IMR-90 (cell line): ENCODE measurements at regions not wholly inside any gene's neighbourhood (a gene's known extent, or its start where the extent isn't known, plus 50 kb on each side); places are given as distances from the start of the nearest gene placed in this dataset.

Experiments
- ATAC-seq: fragments of 200-7000 bp; cut with Tn5 transposase; 2 replicates; pipeline ENCODE4 v1.9.1; 2020; ENCODE audit warnings: low read depth, mild to moderate bottlenecking, moderate library complexity
- BruUV-seq: library from RNA; stranded (reverse); fragments of 400-500 nt; replicated peaks from 2 replicates; lab custom pipeline; 2021; lab: Mats Ljungman, UMichigan
- CTCF ChIA-PET: fragments of 300-600 bp; formaldehyde crosslinking; extraction: SDS; loops from one replicate; lab custom pipeline; 2021; ENCODE audit warnings: antibody characterized with exemption; lab: Yijun Ruan, JAX
- POLR2A ChIA-PET: fragments of 300-600 bp; sonication (Branson Sonifier 250); formaldehyde crosslinking; loops from one replicate; lab custom pipeline; 2022; ENCODE audit warnings: antibody characterized with exemption; ENCODE audit not compliant: unreplicated experiment; lab: Charles Lee
- DNase-seq: peaks from one replicate; pipeline ENCODE4 v3.0.0; 2013
- H2AFZ ChIP-seq: replicated peaks from 2 replicates; pipeline ENCODE3; 2013; ENCODE audit warnings: low read length, mild to moderate bottlenecking; ENCODE audit not compliant: poor library complexity
- H2AK5ac ChIP-seq: 2 replicates; pipeline ENCODE4 v1.6.1; 2013; ENCODE audit warnings: low read depth, low read length, inconsistent platforms
- H2AK9ac ChIP-seq: replicated peaks from 2 replicates; pipeline ENCODE3; 2013; ENCODE audit warnings: mild to moderate bottlenecking, low read depth, low read length, moderate library complexity; ENCODE audit not compliant: poor library complexity
- H2BK120ac ChIP-seq: 2 replicates; pipeline ENCODE4 v1.6.1; 2013; ENCODE audit warnings: low read depth, low read length, inconsistent platforms
- H2BK15ac ChIP-seq: 3 replicates; pipeline ENCODE4 v1.6.1; 2013; ENCODE audit warnings: low read depth, low read length, inconsistent platforms
- H2BK20ac ChIP-seq: 2 replicates; pipeline ENCODE4 v1.6.1; 2013; ENCODE audit warnings: low read depth, mild to moderate bottlenecking, inconsistent platforms, low read length, moderate library complexity
- H2BK5ac ChIP-seq: 2 replicates; pipeline ENCODE4 v1.6.1; 2013; ENCODE audit warnings: mild to moderate bottlenecking, low read depth, low read length, inconsistent platforms; ENCODE audit not compliant: poor library complexity, severe bottlenecking
- H3K14ac ChIP-seq: replicated peaks from 2 replicates; pipeline ENCODE4 v1.6.1; 2013; ENCODE audit warnings: low read depth, low read length, inconsistent platforms
- H3K18ac ChIP-seq: 2 replicates; pipeline ENCODE4 v1.6.1; 2013; ENCODE audit warnings: low read depth, low read length, control low read depth
- H3K23ac ChIP-seq: 2 replicates; pipeline ENCODE4 v1.6.1; 2013; ENCODE audit warnings: low read depth, low read length, inconsistent platforms
- H3K27ac ChIP-seq: 2 replicates; pipeline ENCODE4 v1.5.1; 2013; ENCODE audit warnings: mild to moderate bottlenecking, control low read depth, low read length; ENCODE audit not compliant: insufficient read depth
- H3K27me3 ChIP-seq: 2 replicates; pipeline ENCODE4 v1.6.1; 2013; ENCODE audit warnings: low read length; ENCODE audit not compliant: control insufficient read depth, insufficient read depth
- H3K36me3 ChIP-seq: 2 replicates; pipeline ENCODE4 v1.6.1; 2013; ENCODE audit warnings: low read length, mixed read lengths; ENCODE audit not compliant: control insufficient read depth, insufficient read depth
- H3K4ac ChIP-seq: 2 replicates; pipeline ENCODE4 v1.6.1; 2013; ENCODE audit warnings: low read depth, low read length, inconsistent platforms
- H3K4me1 ChIP-seq: 2 replicates; pipeline ENCODE4 v1.6.1; 2013; ENCODE audit warnings: low read length, mixed read lengths; ENCODE audit not compliant: control insufficient read depth, insufficient read depth
- H3K4me2 ChIP-seq: 2 replicates; pipeline ENCODE4 v1.6.1; 2013; ENCODE audit warnings: low read depth, mild to moderate bottlenecking, control low read depth, low read length, moderate library complexity
- H3K4me3 ChIP-seq: 2 replicates; pipeline ENCODE4 v1.5.1; 2013; ENCODE audit warnings: low read depth, mild to moderate bottlenecking, control low read depth, low read length, moderate library complexity; ENCODE audit not compliant: insufficient read depth
- H3K56ac ChIP-seq: 2 replicates; pipeline ENCODE4 v1.6.1; 2013; ENCODE audit warnings: low read length, inconsistent platforms; ENCODE audit not compliant: insufficient read depth; ENCODE audit errors: extremely low read depth
- H3K79me1 ChIP-seq, 2 experiments: 2 replicates each; pipeline ENCODE4 v1.6.1; 2013; ENCODE audit warnings: low read length in 2 of 2, inconsistent platforms in 1 of 2, low read depth in 1 of 2
- H3K9ac ChIP-seq: 2 replicates; pipeline ENCODE4 v1.6.1; 2013; ENCODE audit warnings: low read depth, low read length, control low read depth
- H3K9me1 ChIP-seq: 2 replicates; pipeline ENCODE4 v1.6.1; 2013; ENCODE audit warnings: low read length, inconsistent platforms; ENCODE audit not compliant: insufficient read depth
- H3K9me3 ChIP-seq: 2 replicates; pipeline ENCODE4 v1.6.1; 2013; ENCODE audit warnings: low read length; ENCODE audit not compliant: control insufficient read depth, insufficient read depth
- H4K20me1 ChIP-seq: 2 replicates; pipeline ENCODE4 v1.6.1; 2013; ENCODE audit warnings: low read length, inconsistent platforms; ENCODE audit not compliant: insufficient read depth
- H4K5ac ChIP-seq: 2 replicates; pipeline ENCODE4 v1.6.1; 2013; ENCODE audit warnings: mild to moderate bottlenecking, low read depth, low read length, control low read depth
- H4K8ac ChIP-seq, 2 experiments: 2 replicates each; pipeline ENCODE4 v1.6.1; 2013; ENCODE audit warnings: low read depth in 2 of 2, low read length in 2 of 2, control low read depth in 1 of 2, inconsistent platforms in 1 of 2
- H4K91ac ChIP-seq: 2 replicates; pipeline ENCODE4 v1.6.1; 2013; ENCODE audit warnings: low read depth, low read length, inconsistent platforms; ENCODE audit not compliant: insufficient read depth
- BHLHE40 ChIP-seq: fragments of 150-350 bp; IDR thresholded peaks from 2 replicates; pipeline ENCODE4 v1.6.1; 2016; ENCODE audit warnings: mild to moderate bottlenecking, low read depth, low read length
- CEBPB ChIP-seq: IDR thresholded peaks from 2 replicates; pipeline ENCODE4 v1.6.1; 2012; ENCODE audit warnings: low read depth, low read length, improper control_type of control experiment
- NFE2L2 ChIP-seq: fragments of 150-350 bp; IDR thresholded peaks from 2 replicates; pipeline ENCODE4 v1.6.1; 2016; ENCODE audit warnings: low read depth, mild to moderate bottlenecking, low read length
- WGBS, 2 experiments: methylation state at CpG; one replicate each; pipeline versions ENCODE4 v1.1.5 to v1.1.7; 2013; ENCODE audit warnings: missing lambda C conversion rate in 2 of 2; ENCODE audit not compliant: insufficient read length in 1 of 2; ENCODE audit errors: extremely low coverage in 2 of 2; 5-methylcytosine and 5-hydroxymethylcytosine counted together
- dilution Hi-C: fragments of 300-500 bp; cut with HindIII; formaldehyde crosslinking; loops from one replicate; pipeline ENCODE4 v1.14.3; 2018; ENCODE audit warnings: low sequenced_read_pairs; ENCODE audit not compliant: unreplicated experiment
- in situ Hi-C: fragments of 300-500 bp; cut with MboI; formaldehyde crosslinking; loops from 3 replicates; pipeline ENCODE4 v1.14.3; 2019; ENCODE audit warnings: low sequenced_read_pairs, inconsistent platforms, mixed read lengths
- intact Hi-C: fragments of 100-400 bp; cut with micrococcal nuclease; formaldehyde crosslinking; loops from 2 replicates; pipeline ENCODE4 v1.10.0; 2022
- TF ChIP-seq, protein P1 (sequence below): fragments of 150-350 bp; IDR thresholded peaks from 2 replicates; pipeline ENCODE4 v1.6.1; 2017; ENCODE audit warnings: mild to moderate bottlenecking, antibody characterized with exemption, low read length, low read depth
- TF ChIP-seq, protein P2 (sequence below): conservative IDR thresholded peaks from 2 replicates; pipeline ENCODE4 v1.5.1; 2012; ENCODE audit warnings: mild to moderate bottlenecking, low read depth, low read length, improper control_type of control experiment
- TF ChIP-seq, protein P3 (sequence below): fragments of 150-350 bp; IDR thresholded peaks from 2 replicates; pipeline ENCODE4 v1.6.1; 2016; ENCODE audit warnings: low read depth, mild to moderate bottlenecking, low read length, moderate library complexity, borderline replicate concordance

- H2BK5ac ChIP-seq: no peak overlapping the region
- dilution Hi-C loops: no loop called here
- no peak overlapping the region for H3K27ac ChIP-seq
- POLR2A ChIA-PET: no interaction called here
- no peak overlapping the region for H2AK9ac ChIP-seq
- no peak overlapping the region for H3K14ac ChIP-seq
- H3K9me1 ChIP-seq: peaks cover 11% of the 10 kb centered on the region
- no peaks in the 10 kb centered on the region for H3K36me3 ChIP-seq
- intact Hi-C loops: no loop called here
- ATAC-seq: no peak
- H3K79me1 ChIP-seq: peaks cover 51 to 52% of the 10 kb centered on the region in 2 experiments
- H4K5ac ChIP-seq: no peak overlapping the region
- peaks cover 3% of the 10 kb centered on the region for H3K9me3 ChIP-seq
- no peak overlapping the region for H3K4me3 ChIP-seq
- no peak overlapping the region for H2AK5ac ChIP-seq
- H4K20me1 ChIP-seq: peaks cover 25% of the 10 kb centered on the region; the same call in 1 of the 2 replicates
- H3K56ac ChIP-seq: no peak overlapping the region
- H2AFZ ChIP-seq: no peak overlapping the region
- H3K23ac ChIP-seq: no peak overlapping the region
- no peak overlapping the region for H3K4ac ChIP-seq
- H3K4me2 ChIP-seq: no peak overlapping the region
- no peak overlapping the region for H3K18ac ChIP-seq
- TF ChIP-seq NFE2L2 (no peak), BHLHE40 (no peak), CEBPB (no peak)
- TF ChIP-seq, protein P1, sequence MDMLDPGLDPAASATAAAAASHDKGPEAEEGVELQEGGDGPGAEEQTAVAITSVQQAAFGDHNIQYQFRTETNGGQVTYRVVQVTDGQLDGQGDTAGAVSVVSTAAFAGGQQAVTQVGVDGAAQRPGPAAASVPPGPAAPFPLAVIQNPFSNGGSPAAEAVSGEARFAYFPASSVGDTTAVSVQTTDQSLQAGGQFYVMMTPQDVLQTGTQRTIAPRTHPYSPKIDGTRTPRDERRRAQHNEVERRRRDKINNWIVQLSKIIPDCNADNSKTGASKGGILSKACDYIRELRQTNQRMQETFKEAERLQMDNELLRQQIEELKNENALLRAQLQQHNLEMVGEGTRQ: no peak
- TF ChIP-seq, protein P2, sequence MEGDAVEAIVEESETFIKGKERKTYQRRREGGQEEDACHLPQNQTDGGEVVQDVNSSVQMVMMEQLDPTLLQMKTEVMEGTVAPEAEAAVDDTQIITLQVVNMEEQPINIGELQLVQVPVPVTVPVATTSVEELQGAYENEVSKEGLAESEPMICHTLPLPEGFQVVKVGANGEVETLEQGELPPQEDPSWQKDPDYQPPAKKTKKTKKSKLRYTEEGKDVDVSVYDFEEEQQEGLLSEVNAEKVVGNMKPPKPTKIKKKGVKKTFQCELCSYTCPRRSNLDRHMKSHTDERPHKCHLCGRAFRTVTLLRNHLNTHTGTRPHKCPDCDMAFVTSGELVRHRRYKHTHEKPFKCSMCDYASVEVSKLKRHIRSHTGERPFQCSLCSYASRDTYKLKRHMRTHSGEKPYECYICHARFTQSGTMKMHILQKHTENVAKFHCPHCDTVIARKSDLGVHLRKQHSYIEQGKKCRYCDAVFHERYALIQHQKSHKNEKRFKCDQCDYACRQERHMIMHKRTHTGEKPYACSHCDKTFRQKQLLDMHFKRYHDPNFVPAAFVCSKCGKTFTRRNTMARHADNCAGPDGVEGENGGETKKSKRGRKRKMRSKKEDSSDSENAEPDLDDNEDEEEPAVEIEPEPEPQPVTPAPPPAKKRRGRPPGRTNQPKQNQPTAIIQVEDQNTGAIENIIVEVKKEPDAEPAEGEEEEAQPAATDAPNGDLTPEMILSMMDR: no peak
- TF ChIP-seq, protein P3, sequence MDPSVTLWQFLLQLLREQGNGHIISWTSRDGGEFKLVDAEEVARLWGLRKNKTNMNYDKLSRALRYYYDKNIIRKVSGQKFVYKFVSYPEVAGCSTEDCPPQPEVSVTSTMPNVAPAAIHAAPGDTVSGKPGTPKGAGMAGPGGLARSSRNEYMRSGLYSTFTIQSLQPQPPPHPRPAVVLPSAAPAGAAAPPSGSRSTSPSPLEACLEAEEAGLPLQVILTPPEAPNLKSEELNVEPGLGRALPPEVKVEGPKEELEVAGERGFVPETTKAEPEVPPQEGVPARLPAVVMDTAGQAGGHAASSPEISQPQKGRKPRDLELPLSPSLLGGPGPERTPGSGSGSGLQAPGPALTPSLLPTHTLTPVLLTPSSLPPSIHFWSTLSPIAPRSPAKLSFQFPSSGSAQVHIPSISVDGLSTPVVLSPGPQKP: no peak
- H2BK15ac ChIP-seq: no peak overlapping the region
- no peak for DNase-seq
- H2BK20ac ChIP-seq: no peak overlapping the region
- 85% methylated on average over 4 of the region's 7 CpGs; no CpG with 5 or more reads in 1 of the 2 experiments for WGBS, 2 experiments
- in situ Hi-C loops: no loop called here
- BruUV-seq: no TSS peak
- no peak overlapping the region for H4K91ac ChIP-seq
- H4K8ac ChIP-seq: no peak overlapping the region
- CTCF ChIA-PET: no interaction called here
- H2BK120ac ChIP-seq: no peak overlapping the region
- no peak overlapping the region for H3K9ac ChIP-seq
- peaks cover 6% of the 10 kb centered on the region for H3K4me1 ChIP-seq
- H3K27me3 ChIP-seq: no peaks in the 10 kb centered on the region
These were observed 61.7 kb upstream of the WIPF1 start for GRCh38 chr2:174659069-174659900.
